Colon (tissue), 2 donors: ENCODE measurements at regions not wholly inside any gene's neighbourhood (a gene's known extent, or its start where the extent isn't known, plus 50 kb on each side); places are given as distances from the start of the nearest gene placed in this dataset.
"Not testable (repeated sequence)": the region's sequence is repeated elsewhere in the genome, so short reads cannot be mapped to it uniquely, and the experiment has no call there.

Source experiments
- FAIRE-seq: peaks from 2 replicates; lab custom pipeline; 2012; peaks lifted over from hg19 to GRCh38; lab: Jason Lieb, UNC
- donor health status: control.
- donor health status: control.

GRCh38 chr4:103996637-103997036 lies 276.9 kb upstream of the TACR3 start:
- FAIRE-seq = no peak

DNA sequence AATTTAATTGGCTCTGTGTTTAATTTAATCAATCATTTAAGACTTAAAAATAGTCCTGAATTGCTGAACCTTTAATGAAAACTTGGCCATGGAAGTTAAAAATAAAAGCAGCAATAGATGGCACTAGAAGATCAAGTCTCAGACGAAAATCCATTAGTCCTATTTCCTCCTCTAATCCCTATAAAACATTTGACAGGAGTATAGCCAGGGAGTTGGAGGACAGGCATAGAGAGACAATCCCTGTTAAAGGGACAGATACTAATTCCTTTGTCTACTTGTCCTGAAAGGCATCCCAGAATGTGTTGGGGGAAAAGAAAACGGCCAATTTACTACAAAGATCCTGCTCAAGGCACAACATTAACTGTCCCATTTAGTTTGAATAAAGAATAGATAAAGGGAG lies 276.3 kb upstream of the TACR3 start:
- FAIRE-seq = no peak

DNA sequence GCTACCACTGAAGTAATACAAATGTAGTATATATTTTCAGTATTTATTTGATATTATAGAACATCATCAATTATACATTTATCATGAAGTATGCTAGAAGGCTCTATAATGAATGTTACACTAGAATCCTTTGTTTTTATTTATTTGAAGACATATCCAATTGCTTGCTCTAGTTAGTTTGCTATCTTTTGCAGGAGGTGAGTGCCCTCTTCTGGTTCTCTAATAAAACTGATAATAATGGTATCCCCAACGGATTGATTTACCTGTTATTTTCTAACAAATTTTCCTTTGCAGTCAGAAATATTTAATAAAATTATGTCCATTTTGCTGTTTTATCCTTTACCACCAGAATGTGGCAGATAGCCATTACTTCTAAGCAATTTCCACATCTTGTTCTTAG lies 274.3 kb upstream of the TACR3 start:
- FAIRE-seq = no peak

DNA sequence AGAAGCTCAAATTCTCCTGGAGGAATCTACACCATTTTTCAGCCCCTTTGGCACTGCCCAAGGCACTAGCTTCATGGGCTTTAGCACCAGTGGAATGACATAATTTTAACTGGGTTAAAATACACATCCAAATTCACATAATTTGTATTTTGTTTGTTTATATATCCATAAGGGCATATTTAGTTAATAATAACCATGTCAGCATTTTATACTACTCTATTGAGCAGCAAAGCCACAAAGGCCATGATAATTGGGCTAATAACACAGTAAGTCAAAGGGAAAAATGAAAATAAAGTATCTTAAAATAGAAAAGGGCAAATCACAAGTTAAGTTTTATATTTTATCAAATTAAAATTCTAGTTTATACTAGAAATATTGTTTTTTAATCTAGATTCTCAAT lies 262.7 kb upstream of the TACR3 start:
- FAIRE-seq = no peak

DNA sequence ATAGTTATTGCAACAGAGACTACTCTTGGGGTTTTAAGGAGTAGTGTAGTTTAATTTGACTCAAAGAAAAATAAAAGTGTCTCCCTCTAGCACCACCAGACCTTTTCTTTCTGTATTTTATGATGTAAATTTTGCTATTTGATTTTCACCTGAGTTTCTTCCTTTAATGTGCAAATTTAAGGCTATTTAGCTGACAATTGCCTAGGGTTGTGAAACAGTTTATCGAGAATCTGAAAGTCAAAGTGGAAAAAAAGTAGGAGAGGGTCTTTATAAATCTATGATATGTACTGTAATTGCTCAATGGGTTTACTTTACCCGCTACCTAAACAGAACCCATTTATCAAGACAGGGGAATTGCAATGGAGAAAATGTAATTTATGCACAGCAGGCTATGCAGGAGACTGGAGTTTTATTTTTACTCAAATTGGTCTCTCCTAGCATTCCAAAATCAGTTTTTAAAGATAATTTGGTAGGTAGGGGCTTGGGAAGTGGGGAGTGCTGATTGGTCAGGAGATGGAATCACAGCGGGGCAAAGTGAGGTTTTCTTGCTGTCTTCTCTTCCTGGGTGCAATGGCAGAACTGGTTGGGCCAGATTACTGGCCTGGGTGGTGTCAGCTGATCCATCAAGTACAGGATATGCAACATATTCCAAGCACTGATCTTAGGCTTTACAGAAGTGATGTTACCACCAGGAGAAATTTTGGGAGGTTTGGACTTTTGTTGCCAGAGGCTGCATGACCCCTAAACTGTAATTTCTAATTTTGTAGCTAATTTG lies 228.6 kb upstream of the TACR3 start:
- no peak for FAIRE-seq

GRCh38 chr4:103947617-103948016 lies 227.8 kb upstream of the TACR3 start:
- no peak for FAIRE-seq

DNA sequence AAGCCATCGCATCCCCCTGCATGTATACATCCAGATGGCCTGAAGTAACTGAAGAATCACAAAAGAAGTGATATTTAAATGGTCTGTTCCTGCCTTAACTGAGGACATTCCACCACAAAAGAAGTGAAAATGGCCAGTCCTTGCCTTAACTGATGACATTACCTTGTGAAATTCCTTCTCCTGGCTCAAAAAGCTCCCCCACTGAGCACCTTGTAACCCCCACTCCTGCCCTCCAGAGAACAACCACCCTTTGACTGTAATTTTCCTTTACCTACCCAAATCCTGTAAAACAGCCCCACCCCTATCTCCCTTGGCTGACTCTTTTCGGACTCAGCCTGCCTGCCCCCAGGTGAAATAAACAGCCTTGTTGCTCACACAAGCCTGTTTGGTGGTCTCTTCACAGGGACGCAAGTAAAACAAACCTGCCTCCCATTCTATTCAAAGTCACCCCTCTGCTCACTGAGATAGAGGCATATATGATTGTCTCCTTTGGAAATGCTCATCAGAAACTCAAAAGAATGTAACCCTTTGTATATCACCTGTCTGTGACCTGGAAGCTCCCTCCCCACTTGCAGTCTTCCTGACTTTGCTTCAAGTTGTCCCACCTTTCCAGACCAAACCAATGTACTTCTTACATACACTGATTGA lies 227.0 kb upstream of the TACR3 start:
- not testable (repeated sequence) for FAIRE-seq

- FAIRE-seq = no peak
Measured at GRCh38 chr4:103938488-103938887, 218.7 kb upstream of the TACR3 start.

- no peak for FAIRE-seq
Measured at GRCh38 chr4:103936653-103937145, 216.9 kb upstream of the TACR3 start.

GRCh38 chr4:103934178-103934789 lies 214.5 kb upstream of the TACR3 start:
- FAIRE-seq = peak; percentile 97

GRCh38 chr4:103928370-103928769 lies 208.6 kb upstream of the TACR3 start:
- no peak for FAIRE-seq

GRCh38 chr4:103923551-103923950 lies 203.8 kb upstream of the TACR3 start:
- no peak for FAIRE-seq

- no peak for FAIRE-seq
Measured at GRCh38 chr4:103918214-103918613, 198.4 kb upstream of the TACR3 start.

DNA sequence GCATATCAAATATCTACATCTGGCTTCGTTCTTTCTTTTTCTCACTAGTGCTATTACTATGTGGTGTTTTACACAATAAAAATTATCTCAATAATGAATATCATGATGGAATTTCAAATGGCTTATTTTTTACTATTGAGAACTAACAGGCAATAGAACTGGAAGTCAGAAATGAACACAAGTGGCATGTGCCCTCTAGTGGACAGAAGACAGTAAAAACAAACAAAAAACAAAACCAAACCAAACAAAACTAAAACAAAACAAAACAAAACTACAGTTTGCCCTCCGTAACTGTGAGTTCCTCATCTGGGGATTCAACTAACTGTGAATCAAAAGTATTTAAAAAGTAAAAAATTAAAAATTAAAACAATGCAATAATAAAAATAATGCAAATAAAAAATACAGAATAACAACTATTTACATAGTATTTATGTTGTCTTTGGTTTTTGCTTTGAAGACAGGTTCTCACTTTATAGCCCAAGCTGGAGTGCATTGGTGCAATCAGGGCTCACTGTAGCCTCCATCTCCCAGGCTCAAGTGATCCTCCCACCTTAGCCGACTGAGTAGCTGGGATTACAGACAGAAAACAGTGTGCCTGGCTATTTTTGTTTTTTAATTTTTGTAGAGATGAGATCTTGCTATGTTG lies 195.6 kb upstream of the TACR3 start:
- FAIRE-seq = no peak

DNA sequence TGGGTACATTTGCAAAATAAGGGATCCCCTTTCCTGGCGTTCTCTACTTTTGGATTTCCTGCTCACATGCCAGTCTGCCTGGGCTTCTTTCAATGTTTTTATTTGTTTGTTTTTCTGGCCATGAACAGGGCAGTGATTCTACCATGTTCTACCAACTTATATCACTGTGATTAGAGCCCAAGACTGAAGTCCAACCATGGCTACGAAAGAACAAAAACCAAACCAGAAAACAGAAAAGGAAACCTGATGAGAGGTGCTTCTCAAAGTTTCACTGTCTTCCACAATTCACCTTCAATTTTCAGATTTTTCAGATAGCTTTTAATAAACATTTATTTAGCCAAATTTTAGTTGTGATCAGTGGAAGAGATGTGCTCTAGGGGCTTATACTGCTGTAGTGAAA lies 187.6 kb upstream of the TACR3 start:
- no peak for FAIRE-seq

DNA sequence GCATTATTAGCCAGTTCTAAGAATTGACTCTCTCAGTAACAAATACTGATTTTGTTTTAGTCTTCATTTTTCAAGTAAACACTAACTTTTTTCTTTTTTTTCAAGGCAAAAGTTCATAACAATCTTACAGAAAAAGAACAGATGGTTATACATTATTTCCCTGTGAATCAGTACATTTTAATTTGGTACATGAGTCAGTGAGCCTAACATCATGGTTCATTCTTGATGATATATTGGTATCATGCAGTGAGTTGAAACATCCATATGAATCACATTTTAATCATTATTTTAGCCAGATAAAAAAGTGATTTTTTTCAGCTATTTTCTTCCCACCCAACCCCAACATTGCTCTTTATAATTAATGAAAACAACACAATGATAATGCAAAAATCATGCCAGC lies 184.3 kb upstream of the TACR3 start:
- no peak for FAIRE-seq

- no peak for FAIRE-seq
Measured at GRCh38 chr4:103902730-103903129, 182.9 kb upstream of the TACR3 start.

- no peak for FAIRE-seq
Measured at GRCh38 chr4:103895876-103896465, 176.2 kb upstream of the TACR3 start.

- no peak for FAIRE-seq
Measured at GRCh38 chr4:103892586-103892985, 172.8 kb upstream of the TACR3 start.

- FAIRE-seq = no peak
Measured at GRCh38 chr4:103887191-103887590, 167.4 kb upstream of the TACR3 start.

- no peak for FAIRE-seq
Measured at GRCh38 chr4:103885152-103885551, 165.4 kb upstream of the TACR3 start.

DNA sequence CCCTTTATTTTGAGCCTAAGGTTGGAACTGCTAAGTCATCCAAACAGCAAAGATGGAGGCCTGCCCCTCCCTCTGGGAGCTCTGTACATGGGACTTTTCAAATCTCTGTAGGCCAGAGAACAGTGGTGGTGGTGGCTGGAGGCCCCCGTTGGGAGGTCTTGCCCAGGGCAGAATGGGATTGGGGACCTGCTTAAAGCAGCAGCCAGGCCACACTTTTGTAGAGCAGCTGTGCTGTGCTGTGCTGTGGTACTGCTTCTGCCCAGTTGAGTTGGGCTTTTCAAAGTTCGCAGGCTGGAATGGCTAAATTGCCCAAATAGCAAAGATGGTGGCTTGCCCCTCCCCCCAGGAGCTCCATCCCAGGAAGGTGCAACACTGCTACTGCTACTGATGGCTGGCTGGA lies 147.5 kb upstream of the TACR3 start:
- FAIRE-seq = no peak
